ENCODE measurements at regions not wholly inside any gene's neighbourhood (a gene's known extent, or its start where the extent isn't known, plus 50 kb on each side); places are given as distances from the start of the nearest gene placed in this dataset.

- Histone ChIP-seq H3K9ac (ENCODE audit: low read depth, low read length) (no peak overlapping the region), H3K27ac (ENCODE audit: low read length) (no peak overlapping the region), H3K4me3 (ENCODE audit: low read length) (no peak overlapping the region), H3K9me3 (ENCODE audit: insufficient read depth, low read depth, low read length) (no peaks in the 10 kb centered on the region), H3K4me1 (ENCODE audit: insufficient read depth, low read length) (no peaks in the 10 kb centered on the region), H3K36me3 (ENCODE audit: insufficient read depth, low read depth, low read length) (no peaks in the 10 kb centered on the region), H3K27me3 (ENCODE audit: insufficient read depth, low read length) (no peaks in the 10 kb centered on the region)
These were observed 111.8 kb downstream of the SLC25A47 start for GRCh38 chr14:100434911-100435438.

- Histone ChIP-seq H3K9me3 (ENCODE audit: insufficient read depth, low read depth, low read length) (no peaks in the 10 kb centered on the region), H3K27ac (ENCODE audit: low read length) (no peak overlapping the region), H3K27me3 (ENCODE audit: insufficient read depth, low read length) (no peaks in the 10 kb centered on the region), H3K4me3 (ENCODE audit: low read length) (no peak overlapping the region), H3K36me3 (ENCODE audit: insufficient read depth, low read depth, low read length) (no peaks in the 10 kb centered on the region), H3K9ac (ENCODE audit: low read depth, low read length) (no peak overlapping the region), H3K4me1 (ENCODE audit: insufficient read depth, low read length) (peaks cover 1% of the 10 kb centered on the region; the same call in 1 of the 2 replicates)
These were observed 112.3 kb downstream of the SLC25A47 start for GRCh38 chr14:100435459-100435858.

- Histone ChIP-seq H3K9me3 (ENCODE audit: insufficient read depth, low read depth, low read length) (no peaks in the 10 kb centered on the region), H3K4me3 (ENCODE audit: low read length) (no peak overlapping the region), H3K27me3 (ENCODE audit: insufficient read depth, low read length) (no peaks in the 10 kb centered on the region), H3K36me3 (ENCODE audit: insufficient read depth, low read depth, low read length) (no peaks in the 10 kb centered on the region), H3K27ac (ENCODE audit: low read length) (no peak overlapping the region), H3K4me1 (ENCODE audit: insufficient read depth, low read length) (peaks cover 3% of the 10 kb centered on the region; the same call in 1 of the 2 replicates), H3K9ac (ENCODE audit: low read depth, low read length) (no peak overlapping the region)
These were observed 113.7 kb downstream of the SLC25A47 start for GRCh38 chr14:100436745-100437406.

- H3K9ac ChIP-seq (ENCODE audit: low read depth, low read length), result no peak overlapping the region
- no peak overlapping the region for H3K4me3 ChIP-seq (ENCODE audit: low read length)
- peaks cover 8% of the 10 kb centered on the region; the same call in 1 of the 2 replicates for H3K4me1 ChIP-seq (ENCODE audit: insufficient read depth, low read length)
- no peaks in the 10 kb centered on the region for H3K36me3 ChIP-seq (ENCODE audit: insufficient read depth, low read depth, low read length)
- no peaks in the 10 kb centered on the region for H3K9me3 ChIP-seq (ENCODE audit: insufficient read depth, low read depth, low read length)
- H3K27ac ChIP-seq (ENCODE audit: low read length), result no peak overlapping the region
- no peaks in the 10 kb centered on the region for H3K27me3 ChIP-seq (ENCODE audit: insufficient read depth, low read length)
These were observed 115.1 kb downstream of the SLC25A47 start for GRCh38 chr14:100438271-100438670.

- no peak overlapping the region for H3K4me3 ChIP-seq (ENCODE audit: low read length)
- H3K36me3 ChIP-seq (ENCODE audit: insufficient read depth, low read depth, low read length), result no peaks in the 10 kb centered on the region
- H3K9ac ChIP-seq (ENCODE audit: low read depth, low read length), result no peak overlapping the region
- H3K4me1 ChIP-seq (ENCODE audit: insufficient read depth, low read length), result peaks cover 15% of the 10 kb centered on the region; the same call in 1 of the 2 replicates
- no peaks in the 10 kb centered on the region for H3K27me3 ChIP-seq (ENCODE audit: insufficient read depth, low read length)
- H3K9me3 ChIP-seq (ENCODE audit: insufficient read depth, low read depth, low read length), result no peaks in the 10 kb centered on the region
- no peak overlapping the region for H3K27ac ChIP-seq (ENCODE audit: low read length)
These were observed 115.8 kb downstream of the SLC25A47 start for GRCh38 chr14:100438678-100439592.

GRCh38 chr14:100439781-100440180 lies 116.6 kb downstream of the SLC25A47 start:
- no peak overlapping the region for H3K27ac ChIP-seq (ENCODE audit: low read length)
- H3K4me1 ChIP-seq (ENCODE audit: insufficient read depth, low read length), result peaks cover 16% of the 10 kb centered on the region; the same call in 1 of the 2 replicates
- H3K27me3 ChIP-seq (ENCODE audit: insufficient read depth, low read length), result no peaks in the 10 kb centered on the region
- no peaks in the 10 kb centered on the region for H3K36me3 ChIP-seq (ENCODE audit: insufficient read depth, low read depth, low read length)
- H3K9me3 ChIP-seq (ENCODE audit: insufficient read depth, low read depth, low read length), result no peaks in the 10 kb centered on the region
- no peak overlapping the region for H3K9ac ChIP-seq (ENCODE audit: low read depth, low read length)
- H3K4me3 ChIP-seq (ENCODE audit: low read length), result no peak overlapping the region

- peaks cover 16% of the 10 kb centered on the region; the same call in 1 of the 2 replicates for H3K4me1 ChIP-seq (ENCODE audit: insufficient read depth, low read length)
- no peak overlapping the region for H3K9ac ChIP-seq (ENCODE audit: low read depth, low read length)
- no peak overlapping the region for H3K27ac ChIP-seq (ENCODE audit: low read length)
- H3K4me3 ChIP-seq (ENCODE audit: low read length), result no peak overlapping the region
- no peaks in the 10 kb centered on the region for H3K36me3 ChIP-seq (ENCODE audit: insufficient read depth, low read depth, low read length)
- H3K27me3 ChIP-seq (ENCODE audit: insufficient read depth, low read length), result no peaks in the 10 kb centered on the region
- H3K9me3 ChIP-seq (ENCODE audit: insufficient read depth, low read depth, low read length), result no peaks in the 10 kb centered on the region
These were observed 117.1 kb downstream of the SLC25A47 start for GRCh38 chr14:100440207-100440631.

- H3K4me1 ChIP-seq (ENCODE audit: insufficient read depth, low read length), result peaks cover 19% of the 10 kb centered on the region; the same call in 1 of the 2 replicates
- H3K9me3 ChIP-seq (ENCODE audit: insufficient read depth, low read depth, low read length), result no peaks in the 10 kb centered on the region
- no peak overlapping the region for H3K27ac ChIP-seq (ENCODE audit: low read length)
- H3K27me3 ChIP-seq (ENCODE audit: insufficient read depth, low read length), result no peaks in the 10 kb centered on the region
- H3K36me3 ChIP-seq (ENCODE audit: insufficient read depth, low read depth, low read length), result no peaks in the 10 kb centered on the region
- no peak overlapping the region for H3K9ac ChIP-seq (ENCODE audit: low read depth, low read length)
- no peak overlapping the region for H3K4me3 ChIP-seq (ENCODE audit: low read length)
These were observed 117.6 kb downstream of the SLC25A47 start for GRCh38 chr14:100440758-100441203.

GRCh38 chr14:100441271-100441947 lies 118.3 kb downstream of the SLC25A47 start:
- no peaks in the 10 kb centered on the region for H3K9me3 ChIP-seq (ENCODE audit: insufficient read depth, low read depth, low read length)
- H3K9ac ChIP-seq (ENCODE audit: low read depth, low read length), result no peak overlapping the region
- H3K27ac ChIP-seq (ENCODE audit: low read length), result no peak overlapping the region
- H3K36me3 ChIP-seq (ENCODE audit: insufficient read depth, low read depth, low read length), result no peaks in the 10 kb centered on the region
- peaks cover 19% of the 10 kb centered on the region; the same call in 1 of the 2 replicates for H3K4me1 ChIP-seq (ENCODE audit: insufficient read depth, low read length)
- H3K4me3 ChIP-seq (ENCODE audit: low read length), result no peak overlapping the region
- no peaks in the 10 kb centered on the region for H3K27me3 ChIP-seq (ENCODE audit: insufficient read depth, low read length)

- no peaks in the 10 kb centered on the region for H3K9me3 ChIP-seq (ENCODE audit: insufficient read depth, low read depth, low read length)
- no peaks in the 10 kb centered on the region for H3K27me3 ChIP-seq (ENCODE audit: insufficient read depth, low read length)
- peaks cover 19% of the 10 kb centered on the region; the same call in 1 of the 2 replicates for H3K4me1 ChIP-seq (ENCODE audit: insufficient read depth, low read length)
- H3K27ac ChIP-seq (ENCODE audit: low read length), result no peak overlapping the region
- no peaks in the 10 kb centered on the region for H3K36me3 ChIP-seq (ENCODE audit: insufficient read depth, low read depth, low read length)
- H3K4me3 ChIP-seq (ENCODE audit: low read length), result no peak overlapping the region
- H3K9ac ChIP-seq (ENCODE audit: low read depth, low read length), result no peak overlapping the region
These were observed 118.9 kb downstream of the SLC25A47 start for GRCh38 chr14:100442036-100442435.

Measured in iPS-20b (cell line).